NB4 (cell line): ENCODE measurements at regions not wholly inside any gene's neighbourhood (a gene's known extent, or its start where the extent isn't known, plus 50 kb on each side); places are given as distances from the start of the nearest gene placed in this dataset.

Experiments used
- CTCF ChIP-seq: IDR thresholded peaks from one replicate; pipeline ENCODE4 v1.5.1; 2012; ENCODE audit warnings: low read depth, low read length
- MYC ChIP-seq: IDR thresholded peaks from 2 replicates; pipeline ENCODE4 v1.6.1; 2011; ENCODE audit warnings: low read depth, low read length
- POLR2A ChIP-seq: IDR thresholded peaks from 2 replicates; pipeline ENCODE4 v1.6.1; 2011; ENCODE audit warnings: mild to moderate bottlenecking; ENCODE audit not compliant: insufficient read length; ENCODE audit errors: extremely low read depth

DNA sequence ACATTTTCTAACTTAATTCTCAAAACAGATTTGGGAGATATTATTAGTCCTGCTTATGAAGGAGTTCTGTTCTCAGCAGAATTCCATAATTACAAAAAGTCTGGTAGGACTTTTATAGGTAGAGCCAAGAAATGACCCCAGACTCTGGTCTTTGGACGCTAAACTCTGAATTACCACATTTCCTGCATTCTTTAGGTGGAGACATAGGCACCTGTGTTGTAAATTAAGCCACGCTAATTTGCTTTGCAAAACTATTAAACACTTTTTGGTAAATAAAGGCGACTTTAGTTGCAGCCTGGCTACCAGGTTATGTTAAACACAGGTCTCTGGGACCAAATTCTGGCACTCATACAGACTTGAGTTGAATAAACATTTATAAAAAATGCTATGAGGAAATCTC is 77.7 kb downstream of the C9orf152 start:
- no peak for TF ChIP-seq CTCF
- TF ChIP-seq MYC = no peak
- no peak for TF ChIP-seq POLR2A
